Left ventricle myocardium superior (tissue), 1 donor: ENCODE measurements at regions not wholly inside any gene's neighbourhood (a gene's known extent, or its start where the extent isn't known, plus 50 kb on each side); places are given as distances from the start of the nearest gene placed in this dataset.
"Not testable (repeated sequence)": the region's sequence is repeated elsewhere in the genome, so short reads cannot be mapped to it uniquely, and the experiment has no call there.

ENCODE experiments used
- ATAC-seq: fragments of 200-7000 bp; cut with Tn5 transposase; one replicate; pipeline ENCODE4 v1.9.1; 2020; ENCODE audit warnings: mild to moderate bottlenecking, moderate library complexity
- DNase-seq: peaks from one replicate; pipeline ENCODE4 v3.0.0-alpha.2; 2020
- intact Hi-C: fragments of 100-400 bp; cut with micrococcal nuclease; formaldehyde crosslinking; loops from one replicate; pipeline ENCODE4 v1.11.0; 2022
- donor health status: DM: no; HTN: yes; CAD: no; lungs with severe emphysema.

- ATAC-seq = no peak
Observed at GRCh38 chr1:190658907-190659306, 181.2 kb upstream of the BRINP3 start.

GRCh38 chr1:190663962-190664361 is 186.3 kb upstream of the BRINP3 start:
- intact Hi-C loops = no loop called here
- ATAC-seq = no peak
- no peak for DNase-seq

More at GRCh38 chr1:190658907-190659306, 181.2 kb upstream of the BRINP3 start:
- intact Hi-C loops = no loop called here
- no peak for DNase-seq

- ATAC-seq (no peak), DNase-seq (no peak)
- intact Hi-C loops = no loop called here
Observed at GRCh38 chr1:190665045-190665444, 187.4 kb upstream of the BRINP3 start.

- ATAC-seq = no peak
- no peak for DNase-seq
- intact Hi-C loops = no loop called here
Observed at GRCh38 chr1:190667914-190668313, 190.2 kb upstream of the BRINP3 start.

- intact Hi-C loops = no loop called here
- no peak for DNase-seq
- no peak for ATAC-seq
Observed at GRCh38 chr1:190679044-190679443, 201.4 kb upstream of the BRINP3 start.

- ATAC-seq = no peak
- intact Hi-C loops = no loop called here
- DNase-seq = no peak
Observed at GRCh38 chr1:190679454-190679853, 201.8 kb upstream of the BRINP3 start.

GRCh38 chr1:190679983-190680382 is 202.3 kb upstream of the BRINP3 start:
- DNase-seq = no peak
- ATAC-seq = no peak
- intact Hi-C loops = no loop called here

- ATAC-seq (no peak), DNase-seq (no peak)
- intact Hi-C loops = no loop called here
Observed at GRCh38 chr1:190685676-190686075, 208.0 kb upstream of the BRINP3 start.

GRCh38 chr1:190688096-190688495 is 210.4 kb upstream of the BRINP3 start:
- intact Hi-C loops = no loop called here
- ATAC-seq (no peak), DNase-seq (no peak)

- intact Hi-C loops, DNase-seq: not testable (repeated sequence)
Observed at GRCh38 chr1:190698488-190698887, 220.8 kb upstream of the BRINP3 start.

GRCh38 chr1:190699165-190699564 is 221.5 kb upstream of the BRINP3 start:
- intact Hi-C loops = no loop called here
- no peak for ATAC-seq
- DNase-seq = no peak

More at GRCh38 chr1:190698488-190698887, 220.8 kb upstream of the BRINP3 start:
- not testable (repeated sequence) for ATAC-seq

- intact Hi-C loops = no loop called here
- ATAC-seq (no peak), DNase-seq (no peak)
Observed at GRCh38 chr1:190708418-190709057, 230.9 kb upstream of the BRINP3 start.

GRCh38 chr1:190711069-190711468 is 233.4 kb upstream of the BRINP3 start:
- DNase-seq (no peak), ATAC-seq (no peak)
- intact Hi-C loops = no loop called here

- intact Hi-C loops = no loop called here
- DNase-seq = no peak
- no peak for ATAC-seq
Observed at GRCh38 chr1:190717055-190717454, 239.4 kb upstream of the BRINP3 start.

- ATAC-seq (no peak), DNase-seq (no peak)
- intact Hi-C loops = no loop called here
Observed at GRCh38 chr1:190736971-190737590, 259.4 kb upstream of the BRINP3 start.

GRCh38 chr1:190738317-190738716 is 260.7 kb upstream of the BRINP3 start:
- DNase-seq = no peak
- intact Hi-C loops = no loop called here
- ATAC-seq = no peak

- intact Hi-C loops = no loop called here
- DNase-seq (no peak), ATAC-seq (no peak)
Observed at GRCh38 chr1:190739926-190740325, 262.3 kb upstream of the BRINP3 start.

- ATAC-seq (no peak), DNase-seq (no peak)
- intact Hi-C loops = no loop called here
Observed at GRCh38 chr1:190747704-190748103, 270.0 kb upstream of the BRINP3 start.

GRCh38 chr1:190752131-190752530 is 274.5 kb upstream of the BRINP3 start:
- no peak for DNase-seq
- intact Hi-C loops = no loop called here
- no peak for ATAC-seq

GRCh38 chr1:190754666-190755065 is 277.0 kb upstream of the BRINP3 start:
- intact Hi-C loops = no loop called here
- no peak for ATAC-seq
- no peak for DNase-seq

- intact Hi-C loops = no loop called here
- no peak for DNase-seq
- no peak for ATAC-seq
Observed at GRCh38 chr1:190759807-190760206, 282.1 kb upstream of the BRINP3 start.
